HG03159 (cell line): ENCODE measurements at regions not wholly inside any gene's neighbourhood (a gene's known extent, or its start where the extent isn't known, plus 50 kb on each side); places are given as distances from the start of the nearest gene placed in this dataset.
A peak's percentile ranks its signal among the peaks of the same experiment; 100 is the strongest.
"Not testable (repeated sequence)": the region's sequence is repeated elsewhere in the genome, so short reads cannot be mapped to it uniquely, and the experiment has no call there.

Source experiments
- ATAC-seq: cut with Tn5 transposase; IDR thresholded peaks from one replicate; pipeline ENCODE4 v1.9.1; 2021; ENCODE audit warnings: mild to moderate bottlenecking, moderate library complexity; ENCODE audit not compliant: unreplicated experiment

DNA sequence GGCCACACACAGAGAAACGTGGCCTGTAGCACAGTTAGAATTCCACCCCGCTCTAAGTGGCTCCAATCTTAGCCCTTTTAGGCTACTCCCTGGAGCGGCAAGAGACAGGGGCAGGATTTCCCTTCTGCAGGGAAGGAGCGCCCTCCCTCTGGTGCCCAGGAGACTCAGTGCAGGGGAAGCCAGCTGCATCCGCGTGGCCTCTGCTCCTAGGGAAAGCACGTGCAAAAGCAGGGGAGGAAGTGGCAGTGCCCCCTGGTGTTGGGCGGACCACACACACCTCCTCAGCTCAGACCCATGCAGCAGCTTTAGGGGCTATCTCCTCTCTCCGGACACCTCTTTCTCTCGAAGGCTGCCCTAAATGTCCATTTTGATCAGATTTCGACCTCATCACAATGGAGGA lies 50.0 kb downstream of the SPRING1 start:
- ATAC-seq, result no peak

- ATAC-seq, result no peak
Observed at GRCh38 chr12:116684891-116685290, 53.0 kb downstream of the SPRING1 start.

DNA sequence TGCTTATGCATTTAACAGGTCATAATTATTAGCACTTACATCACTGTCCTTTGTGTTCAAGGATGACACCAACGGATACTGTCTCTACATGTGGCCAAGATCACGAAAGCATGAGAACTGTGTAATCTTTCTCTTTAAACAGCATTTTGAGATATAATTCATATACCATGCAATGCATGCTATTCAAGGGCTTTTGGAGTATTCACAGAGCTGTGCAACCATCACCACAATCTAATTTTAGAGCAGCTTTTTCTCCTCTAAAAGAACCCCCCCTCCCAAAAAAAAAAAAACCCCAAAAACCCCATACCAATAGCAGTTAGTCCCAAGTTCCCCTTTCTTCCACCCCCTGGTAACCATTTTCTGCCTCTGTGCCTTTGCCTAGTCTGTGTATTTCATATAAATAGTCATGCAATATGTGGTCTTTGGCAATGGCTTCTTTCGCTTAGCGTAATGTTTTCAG lies 60.6 kb downstream of the SPRING1 start:
- no peak for ATAC-seq

DNA sequence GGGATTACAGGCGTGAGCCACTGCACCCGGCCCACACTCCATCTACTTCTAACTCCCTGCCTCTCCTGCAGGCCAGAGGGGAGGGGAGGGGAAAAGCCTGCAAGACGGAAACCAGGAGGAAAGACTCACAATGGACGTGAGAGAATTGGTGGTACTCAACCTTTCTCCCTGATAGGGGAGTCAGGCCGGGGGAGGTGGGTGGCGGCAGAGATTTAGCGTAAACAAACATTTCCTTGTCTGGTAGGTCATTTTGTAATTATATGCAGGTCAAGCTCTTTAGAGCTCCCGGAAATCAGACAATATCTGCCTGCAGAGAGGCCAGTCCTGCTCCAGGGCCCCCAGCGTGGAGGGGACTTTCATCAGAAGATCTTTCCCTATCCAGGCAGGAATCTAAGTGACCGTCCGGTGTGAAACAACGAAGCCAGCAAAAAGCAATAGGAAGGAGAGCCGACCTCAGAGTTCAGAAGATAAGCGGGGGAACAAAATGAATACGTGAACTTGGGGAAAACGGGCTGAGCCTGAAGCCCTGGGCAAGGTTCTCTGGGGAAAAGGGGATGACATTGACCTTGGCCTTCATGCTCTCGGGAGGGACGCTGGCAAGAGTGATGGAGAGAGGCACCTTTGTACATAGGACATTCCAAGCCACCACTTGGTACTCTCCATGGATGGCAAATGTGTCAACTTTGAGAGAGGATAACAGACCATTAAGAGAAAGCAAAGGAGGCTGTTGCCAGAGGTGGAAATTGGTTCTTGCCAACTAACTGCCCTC lies 62.3 kb downstream of the SPRING1 start:
- no peak for ATAC-seq

DNA sequence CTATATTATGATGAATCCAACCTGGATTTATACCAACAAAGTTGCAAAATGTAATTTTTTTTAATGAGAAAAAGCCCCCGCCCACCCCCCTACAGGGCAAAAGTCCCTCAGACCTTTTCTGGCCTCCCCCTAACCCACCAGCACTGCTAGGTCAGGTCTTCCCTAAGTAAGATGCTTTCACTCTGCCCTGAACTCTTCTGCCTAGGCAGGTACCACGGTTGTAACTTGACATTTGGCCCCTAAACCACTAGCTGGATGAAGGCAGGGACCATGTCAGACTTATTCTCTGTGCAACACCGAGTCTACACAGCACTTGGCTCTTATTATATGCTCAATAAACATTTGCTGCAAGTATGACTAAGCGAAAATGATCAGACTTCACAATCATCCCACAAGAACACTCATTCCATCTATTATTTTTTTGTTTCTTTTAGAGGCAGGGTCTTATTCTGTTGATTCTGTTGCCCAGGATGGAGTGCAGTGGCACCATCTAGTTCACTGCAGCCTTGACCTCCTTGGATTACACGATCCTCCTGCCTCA lies 63.2 kb downstream of the SPRING1 start:
- ATAC-seq, result no peak

DNA sequence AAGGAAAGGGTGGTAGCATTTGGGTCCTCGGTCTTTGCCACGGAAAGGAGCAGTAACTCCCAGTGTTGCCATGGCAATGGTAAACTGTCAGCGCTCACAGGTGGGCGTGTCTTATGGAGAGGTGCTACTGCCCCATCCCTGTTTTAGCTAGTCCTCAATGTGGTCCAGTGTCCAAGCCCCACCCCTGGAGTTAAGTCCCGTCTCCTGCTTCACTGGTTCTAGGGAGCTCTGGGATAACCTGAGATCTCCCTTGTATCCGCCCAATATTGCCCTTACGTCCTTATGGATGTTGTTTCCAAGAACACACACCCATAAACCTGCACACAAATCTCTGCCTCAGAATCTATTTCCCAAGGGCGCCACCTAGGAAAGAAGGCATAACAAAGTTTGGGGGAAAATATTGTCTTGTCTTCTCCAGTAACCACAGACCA lies 64.2 kb downstream of the SPRING1 start:
- peak; percentile 10 for ATAC-seq

- peak; percentile 67 for ATAC-seq
Observed at GRCh38 chr12:116672842-116673516, 64.9 kb downstream of the SPRING1 start.

DNA sequence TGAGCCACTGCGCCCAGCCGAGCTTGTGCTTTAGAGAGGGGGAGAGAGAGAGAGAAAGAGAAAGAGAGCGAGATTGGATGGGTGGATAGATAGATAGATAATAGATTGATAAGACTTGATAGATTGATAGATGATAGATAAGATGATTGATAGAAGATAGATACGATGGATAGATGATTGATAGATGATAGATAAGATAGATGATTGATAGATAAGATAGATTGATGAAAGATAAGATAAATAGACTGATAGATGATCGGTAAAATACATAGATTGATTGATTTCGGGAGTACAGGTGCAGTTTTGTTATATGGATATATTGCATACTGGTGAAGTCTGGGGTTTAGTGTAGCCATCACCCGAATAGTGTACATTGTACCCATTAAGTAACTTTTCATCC lies 65.9 kb downstream of the SPRING1 start:
- ATAC-seq, result no peak

DNA sequence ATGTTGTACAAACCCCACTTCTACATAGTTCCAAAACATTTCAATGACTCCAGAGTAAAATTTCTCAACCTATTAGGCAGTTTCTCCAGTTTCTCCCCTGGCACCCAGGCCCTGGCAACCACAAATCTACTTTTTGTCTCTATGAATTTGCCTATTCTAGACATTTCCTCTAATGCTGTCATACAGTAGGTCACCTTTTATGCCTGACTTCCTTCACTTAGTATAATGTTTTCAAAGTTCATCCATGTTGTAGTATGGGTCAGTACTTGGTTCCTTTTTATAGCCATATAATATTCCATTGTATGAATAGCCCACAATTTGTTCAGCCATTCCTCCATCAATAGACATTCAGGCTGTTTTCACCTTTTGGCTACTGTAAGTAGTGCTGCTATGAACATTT lies 67.0 kb downstream of the SPRING1 start:
- ATAC-seq, result no peak

- ATAC-seq, result no peak
Observed at GRCh38 chr12:116667752-116668151, 70.1 kb downstream of the SPRING1 start.

GRCh38 chr12:116666829-116667228 lies 71.0 kb downstream of the SPRING1 start:
- ATAC-seq, result not testable (repeated sequence)

DNA sequence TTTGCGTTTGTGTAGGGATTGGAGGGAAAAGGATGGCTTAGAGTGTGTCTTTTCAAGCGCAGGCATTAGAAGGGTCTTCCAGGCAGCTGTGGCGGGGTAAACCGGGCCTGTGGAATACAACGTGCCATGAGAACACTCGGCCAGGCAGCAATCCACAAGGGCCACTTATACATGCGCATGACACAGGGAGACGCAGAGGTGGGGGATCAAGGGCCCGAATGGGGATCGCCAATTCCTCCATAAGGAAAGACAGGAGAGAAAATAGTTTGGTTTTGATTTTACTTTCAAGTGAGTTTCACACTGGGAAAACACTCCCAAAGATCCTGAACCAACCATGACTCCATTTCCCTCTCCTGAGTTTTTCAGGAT lies 71.6 kb downstream of the SPRING1 start:
- ATAC-seq, result no peak

DNA sequence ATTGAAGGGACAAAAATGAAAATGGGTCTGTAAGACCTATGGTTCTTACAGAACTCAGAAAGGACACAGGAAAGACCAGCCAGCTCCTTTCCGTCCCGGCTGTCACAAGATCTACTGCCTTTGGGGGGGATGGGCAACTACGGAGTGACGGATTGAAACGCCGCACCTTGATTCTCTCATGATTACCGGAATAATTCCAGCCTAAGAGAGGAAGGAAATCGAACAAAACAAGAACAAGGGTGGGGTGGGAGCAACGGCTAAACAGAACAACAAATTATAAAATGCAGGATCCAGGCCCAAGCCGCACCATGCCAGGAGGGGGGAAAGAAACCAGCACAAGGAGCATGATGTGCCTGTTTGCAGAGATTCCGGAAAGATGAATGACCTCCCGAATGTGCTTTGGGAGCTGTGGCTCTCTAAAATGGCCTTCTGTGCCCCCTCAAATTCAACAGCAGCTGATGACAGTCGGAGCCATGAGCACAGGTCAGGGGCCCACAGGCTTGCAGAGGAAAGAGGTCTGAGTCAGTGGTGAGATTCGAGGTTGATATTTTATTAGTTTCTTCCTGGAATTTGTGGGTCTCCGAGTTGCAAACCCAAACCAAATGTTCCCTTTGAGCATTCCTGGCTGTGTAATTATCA lies 72.1 kb downstream of the SPRING1 start:
- no peak for ATAC-seq

GRCh38 chr12:116664085-116664484 lies 73.8 kb downstream of the SPRING1 start:
- ATAC-seq, result no peak

DNA sequence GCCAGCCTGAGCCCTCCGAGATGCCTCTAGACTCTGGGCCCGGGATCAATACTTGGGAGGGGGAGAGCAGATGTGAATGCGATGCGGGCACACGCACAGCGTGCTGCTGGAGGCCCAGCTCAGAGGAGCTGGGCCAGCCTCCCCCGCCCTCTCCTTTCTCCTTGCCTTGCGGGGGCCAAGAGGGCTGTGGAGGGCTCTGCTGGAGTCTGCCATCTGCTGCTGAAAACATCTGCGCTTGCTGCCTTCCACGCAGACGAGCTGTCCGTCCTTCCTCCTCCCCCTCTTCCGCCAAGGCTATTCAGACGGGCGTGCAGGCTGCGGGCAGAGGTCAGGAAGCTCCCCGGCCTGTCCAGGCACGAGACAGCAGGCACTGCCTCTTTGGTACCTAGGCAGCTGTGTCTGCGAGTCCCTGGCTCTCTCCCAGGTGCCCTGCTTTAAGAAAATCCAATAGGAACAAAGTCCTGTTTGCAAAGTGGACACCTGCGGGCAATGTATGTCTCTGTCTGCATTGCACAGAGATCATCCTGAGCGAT lies 75.2 kb downstream of the SPRING1 start:
- no peak for ATAC-seq

GRCh38 chr12:116661341-116661740 lies 76.5 kb downstream of the SPRING1 start:
- ATAC-seq, result no peak

- not testable (repeated sequence) for ATAC-seq
Observed at GRCh38 chr12:116660740-116661139, 77.1 kb downstream of the SPRING1 start.

DNA sequence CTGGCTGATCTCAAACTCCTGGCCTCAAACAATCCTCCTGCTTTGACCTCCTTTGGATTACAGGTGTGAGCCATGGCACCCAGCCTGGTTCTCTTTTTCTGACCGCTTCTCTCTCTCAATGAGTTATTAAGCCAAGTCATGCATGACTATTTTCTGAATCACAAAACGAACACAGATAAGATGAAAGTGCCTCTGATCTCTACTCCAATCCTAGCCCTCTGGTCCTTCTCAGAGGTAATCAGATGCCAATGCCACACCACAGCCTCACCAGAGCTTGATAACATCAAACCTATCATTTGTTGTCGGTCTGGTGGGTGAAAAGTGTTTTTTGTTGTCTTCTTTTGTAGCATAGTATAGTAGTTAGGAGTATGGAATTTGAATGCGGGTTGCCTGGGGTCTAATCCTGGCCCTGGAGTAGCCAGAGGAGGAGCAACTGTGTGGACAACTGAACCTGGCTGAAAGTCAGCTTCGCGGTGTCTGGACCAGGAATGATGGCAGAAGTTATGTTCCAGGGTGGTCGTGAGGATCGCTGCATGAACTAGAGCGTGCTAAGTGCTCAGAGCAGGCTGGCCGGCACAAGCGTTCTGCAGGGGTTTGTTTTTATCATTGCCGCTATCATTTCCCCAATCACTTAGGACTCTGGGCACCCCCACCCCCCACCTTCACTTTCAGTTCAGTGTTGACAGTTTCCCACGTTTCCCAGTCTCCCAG lies 77.9 kb downstream of the SPRING1 start:
- ATAC-seq, result no peak

DNA sequence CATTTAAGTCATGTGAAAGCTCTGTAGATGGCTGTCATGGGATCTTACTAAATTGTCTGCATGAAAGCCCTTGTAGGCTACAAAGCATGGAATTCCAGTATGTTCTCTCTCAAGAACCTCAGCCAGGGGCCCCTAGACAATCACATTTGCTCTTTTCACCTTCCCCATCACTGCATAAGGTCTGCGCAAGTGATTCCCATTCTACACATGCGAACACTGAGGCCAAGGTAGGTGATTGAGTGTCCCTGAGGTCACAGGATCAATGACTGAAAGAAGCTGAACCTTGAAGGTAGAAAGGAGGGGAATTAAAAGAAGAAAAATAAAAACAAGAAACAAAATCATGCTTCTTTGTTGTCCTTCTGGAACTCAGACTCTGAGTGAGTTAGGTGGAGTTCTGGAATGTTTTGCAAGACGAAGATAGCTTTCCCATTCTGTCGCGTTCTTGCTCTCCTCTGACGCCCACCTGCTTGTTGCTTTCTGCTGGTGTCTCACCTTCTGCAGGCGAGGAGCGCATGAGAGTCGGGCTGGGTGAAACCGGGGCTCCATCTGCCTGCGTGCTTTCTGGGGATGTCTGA lies 79.9 kb downstream of the SPRING1 start:
- no peak for ATAC-seq

DNA sequence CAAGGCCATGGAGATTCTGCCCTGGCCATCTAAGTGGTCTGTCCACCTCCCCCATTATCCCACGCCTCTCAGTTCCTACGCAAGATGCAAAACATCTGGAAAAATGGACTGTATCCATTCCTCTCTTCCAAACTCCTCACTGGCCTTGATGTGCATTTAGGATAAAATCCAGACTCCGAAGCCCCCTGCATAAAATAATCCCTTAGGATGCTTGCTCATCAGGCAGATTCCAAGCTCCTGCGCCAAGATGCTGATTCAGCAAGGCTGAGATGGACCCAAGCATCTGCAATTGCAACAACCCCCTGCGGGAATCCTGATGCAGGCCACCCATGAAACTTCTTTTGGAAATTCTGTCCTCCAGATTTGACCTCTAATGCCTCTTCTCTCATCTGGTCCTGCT lies 81.6 kb downstream of the SPRING1 start:
- ATAC-seq, result no peak
